ENCODE measurements at regions not wholly inside any gene's neighbourhood (a gene's known extent, or its start where the extent isn't known, plus 50 kb on each side); places are given as distances from the start of the nearest gene placed in this dataset.

DNA sequence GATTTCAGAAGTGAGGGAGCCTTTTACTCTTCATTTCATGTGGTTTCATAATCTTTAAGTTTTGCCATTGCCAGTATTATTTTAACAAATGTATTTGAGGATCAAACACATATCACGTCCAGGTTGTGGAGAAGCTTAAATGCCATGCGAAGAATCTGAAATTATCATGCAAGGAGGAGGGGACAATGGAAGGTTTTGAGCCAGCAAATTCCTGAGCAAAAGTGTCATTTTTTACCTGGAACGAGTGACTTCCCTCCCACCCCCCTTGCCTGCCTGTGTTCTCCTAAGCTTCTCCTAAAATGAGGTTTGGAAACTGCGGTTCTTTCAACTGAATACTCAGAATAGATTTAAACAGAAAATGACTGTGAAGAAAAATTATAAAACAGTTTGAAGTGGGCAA is 77.6 kb downstream of the C16orf95 start:
- H3K36me3 Mint-ChIP-seq = no peaks in the 10 kb centered on the region
- no peak overlapping the region for H3K4me3 Mint-ChIP-seq
- no peak for DNase-seq (ENCODE audit: low spot score in 2 of 2, unreplicated experiment in 2 of 2)
- H3K27ac Mint-ChIP-seq = peak overlapping the region; percentile 29
- H3K9me3 Mint-ChIP-seq = no peaks in the 10 kb centered on the region
- peaks cover 9% of the 10 kb centered on the region for H3K27me3 Mint-ChIP-seq (ENCODE audit: low read depth)
- TF ChIP-seq, protein P1, sequence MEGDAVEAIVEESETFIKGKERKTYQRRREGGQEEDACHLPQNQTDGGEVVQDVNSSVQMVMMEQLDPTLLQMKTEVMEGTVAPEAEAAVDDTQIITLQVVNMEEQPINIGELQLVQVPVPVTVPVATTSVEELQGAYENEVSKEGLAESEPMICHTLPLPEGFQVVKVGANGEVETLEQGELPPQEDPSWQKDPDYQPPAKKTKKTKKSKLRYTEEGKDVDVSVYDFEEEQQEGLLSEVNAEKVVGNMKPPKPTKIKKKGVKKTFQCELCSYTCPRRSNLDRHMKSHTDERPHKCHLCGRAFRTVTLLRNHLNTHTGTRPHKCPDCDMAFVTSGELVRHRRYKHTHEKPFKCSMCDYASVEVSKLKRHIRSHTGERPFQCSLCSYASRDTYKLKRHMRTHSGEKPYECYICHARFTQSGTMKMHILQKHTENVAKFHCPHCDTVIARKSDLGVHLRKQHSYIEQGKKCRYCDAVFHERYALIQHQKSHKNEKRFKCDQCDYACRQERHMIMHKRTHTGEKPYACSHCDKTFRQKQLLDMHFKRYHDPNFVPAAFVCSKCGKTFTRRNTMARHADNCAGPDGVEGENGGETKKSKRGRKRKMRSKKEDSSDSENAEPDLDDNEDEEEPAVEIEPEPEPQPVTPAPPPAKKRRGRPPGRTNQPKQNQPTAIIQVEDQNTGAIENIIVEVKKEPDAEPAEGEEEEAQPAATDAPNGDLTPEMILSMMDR (IDR thresholded peaks at IDR 0.05; ENCODE audit: unreplicated experiment) = no peak
- H3K4me1 Mint-ChIP-seq = peaks cover 33% of the 10 kb centered on the region

GRCh38 chr16:87240211-87241136 is 76.7 kb downstream of the C16orf95 start:
- TF ChIP-seq, protein P1 (IDR thresholded peaks at IDR 0.05; ENCODE audit: unreplicated experiment) = no peak
- H3K9me3 Mint-ChIP-seq = no peaks in the 10 kb centered on the region
- peaks cover 33% of the 10 kb centered on the region for H3K4me1 Mint-ChIP-seq
- no peaks in the 10 kb centered on the region for H3K36me3 Mint-ChIP-seq
- no peak for DNase-seq (ENCODE audit: low spot score in 2 of 2, unreplicated experiment in 2 of 2)
- peak overlapping the region; percentile 15 for H3K4me3 Mint-ChIP-seq
- H3K27ac Mint-ChIP-seq = peak overlapping the region; percentile 90
- H3K27me3 Mint-ChIP-seq (ENCODE audit: low read depth) = peaks cover 9% of the 10 kb centered on the region

DNA sequence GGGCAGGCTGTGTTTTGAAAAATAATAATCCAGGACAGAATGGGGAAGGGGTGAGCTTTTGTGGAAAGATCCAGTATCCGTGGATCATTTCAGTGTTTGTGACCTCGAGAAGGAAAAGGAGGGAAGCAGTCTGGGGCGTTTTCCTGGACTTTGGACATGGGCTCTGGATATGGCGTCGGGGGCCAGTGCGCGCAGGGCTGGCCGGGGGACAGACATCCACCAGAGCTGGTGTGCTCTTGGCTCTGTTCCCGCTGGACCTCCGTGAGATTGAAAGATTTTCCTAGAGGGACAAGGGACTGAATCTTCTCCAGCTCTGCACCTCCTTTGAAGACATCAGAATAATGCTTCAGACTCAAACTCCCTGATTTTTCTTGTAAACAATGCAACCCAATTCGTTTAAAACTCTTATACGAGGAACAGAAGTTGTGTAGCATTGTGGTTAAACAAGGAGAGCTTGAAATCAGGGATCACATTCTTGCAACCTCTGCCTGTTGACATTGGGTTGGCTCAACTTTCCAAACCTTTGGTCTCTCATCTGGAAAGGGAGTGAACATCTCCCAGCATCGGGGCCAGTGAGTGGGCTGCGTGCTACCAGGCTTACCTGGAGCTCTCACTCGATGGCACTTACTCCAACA is 75.9 kb downstream of the C16orf95 start:
- peak overlapping the region; percentile 90 for H3K27ac Mint-ChIP-seq
- H3K27me3 Mint-ChIP-seq (ENCODE audit: low read depth) = peaks cover 9% of the 10 kb centered on the region
- no peaks in the 10 kb centered on the region for H3K9me3 Mint-ChIP-seq
- H3K4me1 Mint-ChIP-seq = peaks cover 33% of the 10 kb centered on the region
- DNase-seq (ENCODE audit: low spot score in 2 of 2, unreplicated experiment in 2 of 2) = no peak
- peak overlapping the region; percentile 15 for H3K4me3 Mint-ChIP-seq
- H3K36me3 Mint-ChIP-seq = no peaks in the 10 kb centered on the region
- TF ChIP-seq, protein P1 (IDR thresholded peaks at IDR 0.05; ENCODE audit: unreplicated experiment) = no peak

- TF ChIP-seq, protein P1 (IDR thresholded peaks at IDR 0.05; ENCODE audit: unreplicated experiment) = no peak
- Mint-ChIP-seq H3K4me1 (peaks cover 33% of the 10 kb centered on the region), H3K9me3 (no peaks in the 10 kb centered on the region), H3K27ac (no peak overlapping the region), H3K4me3 (no peak overlapping the region), H3K36me3 (no peaks in the 10 kb centered on the region), H3K27me3 (ENCODE audit: low read depth) (peaks cover 12% of the 10 kb centered on the region)
- DNase-seq (ENCODE audit: low spot score in 2 of 2, unreplicated experiment in 2 of 2) = no peak
Observed at GRCh38 chr16:87243478-87243877, 73.7 kb downstream of the C16orf95 start.

- Mint-ChIP-seq H3K4me1 (peaks cover 26% of the 10 kb centered on the region), H3K27me3 (ENCODE audit: low read depth) (peaks cover 15% of the 10 kb centered on the region), H3K36me3 (no peaks in the 10 kb centered on the region), H3K4me3 (no peak overlapping the region), H3K9me3 (no peaks in the 10 kb centered on the region), H3K27ac (no peak overlapping the region)
- DNase-seq (ENCODE audit: low spot score in 2 of 2, unreplicated experiment in 2 of 2) = no peak
- TF ChIP-seq, protein P1 (IDR thresholded peaks at IDR 0.05; ENCODE audit: unreplicated experiment) = no peak
Observed at GRCh38 chr16:87244636-87245197, 72.5 kb downstream of the C16orf95 start.
